ENCODE measurements at regions not wholly inside any gene's neighbourhood (a gene's known extent, or its start where the extent isn't known, plus 50 kb on each side); places are given as distances from the start of the nearest gene placed in this dataset.

- no peak overlapping the region for H3K27ac ChIP-seq (replicated peaks)
- H3K4me3 ChIP-seq (replicated peaks; ENCODE audit: insufficient read depth, low read length): no peak overlapping the region
- no peak for DNase-seq (ENCODE audit: low read depth in 1 of 2, low spot score in 1 of 2)
- no peaks in the 10 kb centered on the region for H3K27me3 ChIP-seq (ENCODE audit: insufficient read depth, poor library complexity, severe bottlenecking)
- TF ChIP-seq CTCF (IDR thresholded peaks at IDR 0.05; ENCODE audit: insufficient read depth, low read length) (no peak), REST (IDR thresholded peaks at IDR 0.05; ENCODE audit: insufficient replicate concordance, low read depth) (no peak), GABPA (IDR thresholded peaks at IDR 0.05; ENCODE audit: low read depth) (no peak), POLR2AphosphoS5 (IDR thresholded peaks at IDR 0.05; ENCODE audit: low read depth) (no peak), SPI1 (IDR thresholded peaks at IDR 0.05; ENCODE audit: borderline replicate concordance, low read depth) (no peak)
Observed at GRCh38 chr13:90320664-90321063, 1026.8 kb upstream of the MIR17HG start.

DNA sequence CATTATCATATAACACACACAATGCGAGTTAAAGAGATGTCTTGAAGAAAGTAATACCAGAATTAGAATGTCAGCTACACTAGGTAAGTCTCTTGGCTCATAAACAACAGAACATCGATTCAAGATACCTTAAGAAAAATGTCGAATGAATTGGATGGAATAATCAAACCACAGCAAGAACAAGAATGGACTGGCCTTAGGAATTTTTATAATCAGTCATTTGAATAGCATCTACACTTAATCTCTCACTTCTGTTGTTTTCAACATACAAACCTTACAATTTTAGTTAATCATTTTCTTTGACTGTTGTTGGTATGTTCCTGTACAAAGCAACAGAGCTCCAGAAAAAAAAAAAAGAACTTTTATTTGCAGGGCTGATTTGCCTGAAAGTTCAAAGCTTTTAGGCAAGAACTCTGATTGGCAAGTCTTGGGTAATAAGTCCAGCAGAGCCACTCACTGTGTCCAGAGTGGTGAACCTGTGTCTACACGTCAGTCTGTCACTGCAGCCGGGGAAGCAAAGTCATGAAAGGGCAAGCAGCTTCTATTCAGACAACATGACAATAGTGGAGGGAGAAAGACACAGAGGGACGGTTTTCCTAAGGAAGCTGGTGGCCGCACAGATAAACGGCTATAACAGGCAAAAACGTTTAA lies 1026.1 kb upstream of the MIR17HG start:
- no peak for DNase-seq (ENCODE audit: low read depth in 1 of 2, low spot score in 1 of 2)
- Histone ChIP-seq H3K4me3 (replicated peaks; ENCODE audit: insufficient read depth, low read length) (no peak overlapping the region), H3K27me3 (ENCODE audit: insufficient read depth, poor library complexity, severe bottlenecking) (no peaks in the 10 kb centered on the region), H3K27ac (replicated peaks) (no peak overlapping the region)
- TF ChIP-seq SPI1 (IDR thresholded peaks at IDR 0.05; ENCODE audit: borderline replicate concordance, low read depth): no peak
- TF ChIP-seq REST (IDR thresholded peaks at IDR 0.05; ENCODE audit: insufficient replicate concordance, low read depth): no peak
- TF ChIP-seq POLR2AphosphoS5 (IDR thresholded peaks at IDR 0.05; ENCODE audit: low read depth): no peak
- TF ChIP-seq CTCF (IDR thresholded peaks at IDR 0.05; ENCODE audit: insufficient read depth, low read length): no peak
- TF ChIP-seq GABPA (IDR thresholded peaks at IDR 0.05; ENCODE audit: low read depth): no peak

DNA sequence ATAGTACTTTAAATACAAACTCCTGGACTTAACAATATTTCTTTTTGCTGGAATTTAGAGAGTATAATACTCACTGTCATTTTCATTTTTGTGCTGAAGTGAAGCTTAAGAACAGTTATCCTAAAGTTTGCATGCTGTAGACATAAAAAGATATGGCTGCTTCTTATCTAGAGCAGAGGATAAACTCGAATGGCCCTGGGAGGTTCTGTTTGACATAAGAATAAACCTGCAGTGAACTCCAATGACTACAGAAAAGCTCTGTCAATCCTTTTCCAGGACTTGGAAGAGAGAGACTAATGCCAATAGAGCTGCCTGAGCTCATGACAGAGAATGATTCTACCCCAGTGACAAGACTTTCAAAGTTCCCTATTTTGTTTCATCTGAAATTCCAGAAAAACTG lies 1017.8 kb upstream of the MIR17HG start:
- H3K27me3 ChIP-seq (ENCODE audit: insufficient read depth, poor library complexity, severe bottlenecking): no peaks in the 10 kb centered on the region
- H3K27ac ChIP-seq (replicated peaks): no peak overlapping the region
- no peak for DNase-seq (ENCODE audit: low read depth in 1 of 2, low spot score in 1 of 2)
- H3K4me3 ChIP-seq (replicated peaks; ENCODE audit: insufficient read depth, low read length): no peak overlapping the region
- TF ChIP-seq REST (IDR thresholded peaks at IDR 0.05; ENCODE audit: insufficient replicate concordance, low read depth): no peak
- TF ChIP-seq POLR2AphosphoS5 (IDR thresholded peaks at IDR 0.05; ENCODE audit: low read depth): no peak
